Kidney (tissue), 13 donors: ENCODE measurements at regions not wholly inside any gene's neighbourhood (a gene's known extent, or its start where the extent isn't known, plus 50 kb on each side); places are given as distances from the start of the nearest gene placed in this dataset.

ENCODE experiments used
- DNase-seq, 5 donors: peaks; one replicate each; pipeline ENCODE4 v3.0.0-alpha.2; 2013 to 2020
- FAIRE-seq: peaks from 2 replicates; lab custom pipeline; 2012; peaks lifted over from hg19 to GRCh38; lab: Jason Lieb, UNC
- H3K27ac ChIP-seq, 2 donors: one replicate each; pipeline ENCODE4 v1.7.0; 2013; ENCODE audit warnings: low read depth in 2 of 2, low read length in 2 of 2, inconsistent platforms in 1 of 2
- H3K27me3 ChIP-seq: one replicate; pipeline ENCODE4 v1.7.1; 2013; ENCODE audit warnings: low read length, inconsistent platforms; ENCODE audit not compliant: control insufficient read depth, insufficient read depth
- H3K36me3 ChIP-seq, 3 donors: one replicate each; pipeline versions ENCODE4 v1.7.0 to v1.7.1; 2013; ENCODE audit warnings: low read length in 3 of 3, control low read depth in 1 of 3, inconsistent platforms in 1 of 3; ENCODE audit not compliant: insufficient read depth in 3 of 3, control insufficient read depth in 2 of 3
- H3K4me1 ChIP-seq, 3 donors: one replicate each; pipeline versions ENCODE4 v1.7.0 to v1.7.1; 2013; ENCODE audit warnings: low read length in 3 of 3, inconsistent platforms in 1 of 3, low read depth in 1 of 3; ENCODE audit not compliant: control insufficient read depth in 2 of 3, insufficient read depth in 2 of 3
- H3K4me3 ChIP-seq, 3 donors: one replicate each; pipeline versions ENCODE4 v1.7.0 to v1.8.1; 2013; ENCODE audit warnings: low read length in 3 of 3, control low read depth in 1 of 3, inconsistent platforms in 1 of 3
- H3K9ac ChIP-seq, 3 donors: one replicate each; pipeline versions ENCODE4 v1.7.0 to v1.7.1; 2013; ENCODE audit warnings: low read length in 3 of 3, control low read depth in 1 of 3, inconsistent platforms in 1 of 3
- H3K9me3 ChIP-seq, 3 donors: one replicate each; pipeline versions ENCODE4 v1.7.0 to v1.7.1; 2013; ENCODE audit warnings: low read length in 3 of 3, control low read depth in 1 of 3, inconsistent platforms in 1 of 3; ENCODE audit not compliant: control insufficient read depth in 2 of 3, insufficient read depth in 1 of 3
- CTCF ChIP-seq: IDR thresholded peaks from 3 replicates; pipeline ENCODE4 v1.5.1; 2012; ENCODE audit warnings: mild to moderate bottlenecking, moderate library complexity, borderline replicate concordance; ENCODE audit not compliant: insufficient read depth; ENCODE audit errors: extremely low read depth
- intact Hi-C: fragments of 100-400 bp; cut with DNase I; formaldehyde crosslinking; loops from one replicate; pipeline ENCODE4 v1.11.1; 2022
- donor health status: control.
- donor health status: control.
- donor health status: control.
- donor health status: control.
- donor health status: control.
- donor health status: DM: yes; HTN: yes; CAD: no.
- donor health status: Normal renal cell carcinoma (clear cell type).

GRCh38 chr9:7906783-7907550, 107.4 kb upstream of the DMAC1 start:
- intact Hi-C loops = no loop called here
- DNase-seq (no peak), FAIRE-seq (no peak)
- no peaks in the 10 kb centered on the region for H3K9me3 ChIP-seq
- H3K4me1 ChIP-seq = no peaks in the 10 kb centered on the region
- H3K27ac ChIP-seq = no peak overlapping the region
- H3K27me3 ChIP-seq = no peaks in the 10 kb centered on the region
- H3K9ac ChIP-seq = no peak overlapping the region
- H3K36me3 ChIP-seq = no peaks in the 10 kb centered on the region
- TF ChIP-seq CTCF = no peak
- H3K4me3 ChIP-seq = no peak overlapping the region

- no peaks in the 10 kb centered on the region for H3K4me1 ChIP-seq
- no peak for FAIRE-seq
- no peak overlapping the region for H3K4me3 ChIP-seq
- no peak overlapping the region for H3K27ac ChIP-seq
- no peaks in the 10 kb centered on the region for H3K9me3 ChIP-seq
- intact Hi-C loops = no loop called here
- no peaks in the 10 kb centered on the region for H3K36me3 ChIP-seq
- no peak for DNase-seq
- TF ChIP-seq CTCF = no peak
- no peaks in the 10 kb centered on the region for H3K27me3 ChIP-seq
- H3K9ac ChIP-seq = no peak overlapping the region
Measured at GRCh38 chr9:7901621-7902020, 102.0 kb upstream of the DMAC1 start.

- H3K27ac ChIP-seq = no peak overlapping the region
- FAIRE-seq (no peak), DNase-seq (no peak)
- no peak overlapping the region for H3K9ac ChIP-seq
- no peaks in the 10 kb centered on the region for H3K9me3 ChIP-seq
- TF ChIP-seq CTCF = no peak
- no peak overlapping the region for H3K4me3 ChIP-seq
- H3K36me3 ChIP-seq = no peaks in the 10 kb centered on the region
- intact Hi-C loops = no loop called here
- H3K4me1 ChIP-seq = no peaks in the 10 kb centered on the region
- no peaks in the 10 kb centered on the region for H3K27me3 ChIP-seq
Measured at GRCh38 chr9:7900541-7900940, 101.0 kb upstream of the DMAC1 start.

- no peak for TF ChIP-seq CTCF
- Histone ChIP-seq H3K4me3 (no peak overlapping the region), H3K27ac (no peak overlapping the region), H3K4me1 (no peaks in the 10 kb centered on the region), H3K27me3 (no peaks in the 10 kb centered on the region), H3K36me3 (no peaks in the 10 kb centered on the region), H3K9ac (no peak overlapping the region), H3K9me3 (no peaks in the 10 kb centered on the region)
- intact Hi-C loops = no loop called here
- DNase-seq = no peak
- FAIRE-seq = no peak
Measured at GRCh38 chr9:7899753-7900152, 100.2 kb upstream of the DMAC1 start.
